Hepatocyte (in vitro differentiated cells): ENCODE measurements at regions not wholly inside any gene's neighbourhood (a gene's known extent, or its start where the extent isn't known, plus 50 kb on each side); places are given as distances from the start of the nearest gene placed in this dataset.

Experiments
- DNase-seq: peaks from one replicate; pipeline ENCODE4 v3.0.0-alpha.2; 2016; ENCODE audit warnings: low spot score
- H2AFZ ChIP-seq: fragments of 200-600 bp; sonication (generic); 2 replicates; pipeline ENCODE4 v1.6.0; 2016; ENCODE audit warnings: antibody characterized with exemption, mild to moderate bottlenecking
- H3K27ac ChIP-seq: fragments of 200-600 bp; sonication (generic); 2 replicates; pipeline ENCODE4 v1.5.1; 2016; ENCODE audit warnings: mild to moderate bottlenecking
- H3K27me3 ChIP-seq: fragments of 200-600 bp; sonication (generic); 2 replicates; pipeline ENCODE4 v1.6.1; 2016
- H3K36me3 ChIP-seq: fragments of 200-600 bp; sonication (generic); replicated peaks from 2 replicates; pipeline ENCODE4 v1.5.1; 2016; ENCODE audit warnings: low read depth; ENCODE audit not compliant: insufficient read depth
- H3K4me1 ChIP-seq: fragments of 200-600 bp; sonication (generic); 2 replicates; pipeline ENCODE4 v1.5.1; 2016; ENCODE audit warnings: mild to moderate bottlenecking, moderate library complexity; ENCODE audit not compliant: insufficient read depth
- H3K4me2 ChIP-seq: fragments of 200-600 bp; sonication (generic); 2 replicates; pipeline ENCODE4 v1.6.0; 2016
- H3K4me3 ChIP-seq: fragments of 200-600 bp; sonication (generic); 2 replicates; pipeline ENCODE4 v1.5.1; 2016; ENCODE audit warnings: mild to moderate bottlenecking
- H3K79me2 ChIP-seq: fragments of 200-600 bp; sonication (generic); 2 replicates; pipeline ENCODE4 v1.6.0; 2017; ENCODE audit warnings: mild to moderate bottlenecking
- H3K9me2 ChIP-seq: fragments of 200-600 bp; sonication (generic); replicated peaks from 2 replicates; pipeline ENCODE4 v1.6.0; 2017; ENCODE audit warnings: mild to moderate bottlenecking; ENCODE audit not compliant: insufficient read depth
- H3K9me3 ChIP-seq: fragments of 200-600 bp; sonication (generic); 2 replicates; pipeline ENCODE4 v1.5.1; 2016; ENCODE audit warnings: low read depth, mild to moderate bottlenecking
- H4K20me1 ChIP-seq: fragments of 200-600 bp; sonication (generic); 2 replicates; pipeline ENCODE4 v1.6.0; 2016; ENCODE audit warnings: mild to moderate bottlenecking; ENCODE audit not compliant: insufficient read depth, poor library complexity, severe bottlenecking
- CTCF ChIP-seq: fragments of 200-600 bp; sonication (generic); IDR thresholded peaks from 2 replicates; pipeline ENCODE4 v1.5.1; 2016; ENCODE audit warnings: antibody characterized with exemption, mild to moderate bottlenecking; ENCODE audit not compliant: poor library complexity
- EZH2 ChIP-seq: fragments of 200-600 bp; sonication (generic); IDR thresholded peaks from 2 replicates; pipeline ENCODE4 v1.6.1; 2016; ENCODE audit warnings: antibody characterized with exemption, mild to moderate bottlenecking, borderline replicate concordance
- EZH2phosphoT487 ChIP-seq: fragments of 200-600 bp; sonication (generic); IDR thresholded peaks from one replicate; pipeline ENCODE4 v1.6.1; 2018; ENCODE audit warnings: antibody characterized with exemption, mild to moderate bottlenecking, low read depth, moderate library complexity; ENCODE audit not compliant: unreplicated experiment, severe bottlenecking
- WGBS: methylation state at CpG from one replicate; pipeline ENCODE4 v1.1.6; 2016; ENCODE audit warnings: low lambda C conversion rate; ENCODE audit errors: missing lambda C conversion rate; 5-methylcytosine and 5-hydroxymethylcytosine counted together

GRCh38 chrX:13101441-13102139, 57.2 kb upstream of the FAM9C start:
- Histone ChIP-seq H3K79me2 (no peaks in the 10 kb centered on the region), H3K9me3 (no peaks in the 10 kb centered on the region), H2AFZ (no peak overlapping the region), H3K9me2 (no peaks in the 10 kb centered on the region), H3K4me3 (no peak overlapping the region), H3K4me1 (peaks cover 24% of the 10 kb centered on the region), H4K20me1 (no peaks in the 10 kb centered on the region), H3K4me2 (peak overlapping the region; percentile 34), H3K27me3 (no peaks in the 10 kb centered on the region), H3K27ac (peak overlapping the region; percentile 89), H3K36me3 (no peaks in the 10 kb centered on the region)
- peak; percentile 87 for DNase-seq
- TF ChIP-seq EZH2 (no peak), EZH2phosphoT487 (no peak), CTCF (no peak)
- 48% methylated on average over 9 of the region's 9 CpGs for WGBS

- no peak for DNase-seq
- no peaks in the 10 kb centered on the region for H4K20me1 ChIP-seq
- no peak overlapping the region for H2AFZ ChIP-seq
- H3K27me3 ChIP-seq: no peaks in the 10 kb centered on the region
- H3K4me3 ChIP-seq: no peak overlapping the region
- H3K36me3 ChIP-seq: no peaks in the 10 kb centered on the region
- no peak for TF ChIP-seq CTCF
- TF ChIP-seq EZH2: no peak
- no peak for TF ChIP-seq EZH2phosphoT487
- no peaks in the 10 kb centered on the region for H3K9me2 ChIP-seq
- peaks cover 38% of the 10 kb centered on the region for H3K4me1 ChIP-seq
- no peaks in the 10 kb centered on the region for H3K9me3 ChIP-seq
- H3K79me2 ChIP-seq: no peaks in the 10 kb centered on the region
- peak overlapping the region; percentile 15 for H3K27ac ChIP-seq
- H3K4me2 ChIP-seq: no peak overlapping the region
Measured at GRCh38 chrX:13099121-13099520, 54.7 kb upstream of the FAM9C start.

- no peak for DNase-seq
- TF ChIP-seq EZH2phosphoT487 (no peak), EZH2 (no peak), CTCF (no peak)
Measured at GRCh38 chrX:13096728-13097127, 52.3 kb upstream of the FAM9C start.

More at GRCh38 chrX:13096728-13097127, 52.3 kb upstream of the FAM9C start:
- Histone ChIP-seq H3K9me2 (no peaks in the 10 kb centered on the region), H3K27me3 (no peaks in the 10 kb centered on the region), H3K36me3 (no peaks in the 10 kb centered on the region), H3K9me3 (no peaks in the 10 kb centered on the region), H3K27ac (no peak overlapping the region), H4K20me1 (no peaks in the 10 kb centered on the region), H2AFZ (no peak overlapping the region), H3K79me2 (no peaks in the 10 kb centered on the region), H3K4me3 (no peak overlapping the region), H3K4me2 (no peak overlapping the region), H3K4me1 (peaks cover 35% of the 10 kb centered on the region)
- 87% methylated on average over 2 of the region's 2 CpGs for WGBS
